HPDE6-E6E7 (cell line): ENCODE measurements at regions not wholly inside any gene's neighbourhood (a gene's known extent, or its start where the extent isn't known, plus 50 kb on each side); places are given as distances from the start of the nearest gene placed in this dataset.

Experiments
- DNase-seq: peaks from one replicate; pipeline ENCODE4 v3.0.0; 2011; ENCODE audit warnings: missing footprints; ENCODE audit errors: extremely low spot score

DNA sequence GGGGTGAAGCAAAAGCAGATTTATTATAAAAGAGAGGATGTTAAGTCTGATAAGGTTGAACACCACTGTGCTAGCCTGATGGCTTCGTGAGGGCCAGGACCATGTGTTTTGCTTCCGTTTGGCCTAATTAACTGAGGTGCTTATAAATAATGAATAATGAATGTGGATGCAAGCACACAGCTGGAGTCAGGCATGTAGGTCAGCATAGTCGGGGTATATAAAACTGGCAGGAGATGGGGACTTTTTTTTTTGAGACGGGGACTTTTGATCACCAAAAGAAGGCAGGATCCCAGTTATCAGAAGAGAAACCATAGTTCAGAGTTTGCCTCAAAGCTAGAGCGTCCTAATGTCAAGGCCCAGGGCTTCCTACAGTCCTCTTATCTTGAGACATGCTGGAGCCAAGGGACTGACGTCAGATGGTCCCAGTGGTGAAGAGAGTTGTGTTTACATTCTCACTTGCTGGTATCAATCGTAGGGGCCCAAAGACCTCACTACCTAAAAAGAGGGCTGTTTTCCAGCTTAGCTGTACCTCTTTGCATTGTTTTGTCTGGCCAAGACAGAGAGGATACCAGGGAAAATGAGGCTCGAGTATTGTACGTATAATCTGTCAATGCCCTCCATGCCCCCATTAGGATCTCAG is 50.4 kb downstream of the RTL9 start:
- no peak for DNase-seq

DNA sequence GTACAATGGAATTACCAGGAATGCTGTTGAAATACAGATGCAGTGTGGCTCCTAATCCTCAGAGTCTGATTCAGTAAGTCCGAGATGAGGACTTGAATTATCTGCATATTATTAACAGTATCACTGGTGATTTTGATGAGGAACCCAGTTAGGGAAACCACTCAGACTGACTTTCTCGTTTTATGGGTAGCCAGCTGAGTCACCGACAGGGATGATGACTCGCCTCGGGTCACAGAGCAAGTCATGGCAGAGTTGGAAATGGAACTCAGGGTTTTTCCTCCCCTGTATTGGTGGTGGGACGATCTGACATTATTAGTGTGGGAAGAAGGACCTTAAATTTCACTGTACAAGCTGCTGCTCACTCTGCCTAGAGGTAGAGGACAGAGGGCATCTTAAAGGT is 51.3 kb downstream of the RTL9 start:
- DNase-seq = peak; percentile 54

DNA sequence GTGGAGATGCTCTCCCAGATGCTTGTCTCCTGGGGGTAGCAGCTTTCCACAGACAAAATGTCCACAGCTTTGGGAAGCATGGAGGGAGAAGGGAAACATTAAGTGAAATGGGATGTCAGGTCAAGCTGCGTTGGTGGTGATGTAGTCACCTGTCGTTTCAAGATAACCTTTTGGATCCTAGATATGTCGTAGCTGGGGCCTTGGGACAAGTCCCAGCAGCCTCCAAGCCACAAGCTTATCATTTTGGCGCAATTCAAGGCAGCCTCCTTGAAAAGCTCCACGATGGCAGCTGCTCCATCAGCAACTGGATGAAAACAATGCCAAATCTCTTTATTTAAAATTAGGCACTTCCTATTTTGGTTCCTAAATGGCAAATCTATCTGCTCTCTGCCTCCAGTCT is 52.0 kb downstream of the RTL9 start:
- no peak for DNase-seq

DNA sequence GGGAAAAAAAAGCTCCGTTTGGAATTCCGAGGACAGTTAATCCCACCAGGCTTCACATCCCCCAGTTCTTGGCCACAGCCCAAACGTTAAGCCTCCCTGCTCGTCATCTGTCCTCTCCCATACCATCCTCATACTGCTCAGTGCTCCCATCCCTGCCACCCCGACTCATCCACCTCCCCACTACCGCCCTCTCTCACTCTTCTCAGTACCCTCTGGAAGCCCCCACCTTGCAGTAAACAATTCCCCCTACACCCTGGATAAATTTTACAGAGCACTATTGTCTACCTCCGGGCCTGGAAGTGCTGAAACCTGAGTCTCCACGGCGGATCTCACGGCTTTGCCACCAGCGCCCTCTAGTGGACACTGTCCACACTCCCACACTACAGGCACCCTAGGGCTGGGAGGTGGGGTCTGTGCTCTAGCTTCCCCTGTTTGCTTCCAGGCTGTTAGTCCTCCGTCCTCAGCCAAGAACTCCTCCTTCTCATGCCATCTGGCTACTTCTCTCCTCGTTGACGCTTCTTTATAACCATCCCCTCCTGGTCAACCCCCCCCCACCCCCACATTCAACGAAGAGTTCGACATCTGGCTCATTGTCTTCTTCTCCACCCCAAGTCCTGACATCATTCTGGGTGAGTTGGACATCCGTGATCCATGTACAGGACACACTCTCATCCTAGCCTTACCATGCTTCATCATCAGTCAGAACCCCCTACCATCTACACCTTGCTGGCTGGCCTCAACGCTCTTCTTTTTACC is 54.5 kb downstream of the RTL9 start:
- DNase-seq = peak; percentile 63

DNA sequence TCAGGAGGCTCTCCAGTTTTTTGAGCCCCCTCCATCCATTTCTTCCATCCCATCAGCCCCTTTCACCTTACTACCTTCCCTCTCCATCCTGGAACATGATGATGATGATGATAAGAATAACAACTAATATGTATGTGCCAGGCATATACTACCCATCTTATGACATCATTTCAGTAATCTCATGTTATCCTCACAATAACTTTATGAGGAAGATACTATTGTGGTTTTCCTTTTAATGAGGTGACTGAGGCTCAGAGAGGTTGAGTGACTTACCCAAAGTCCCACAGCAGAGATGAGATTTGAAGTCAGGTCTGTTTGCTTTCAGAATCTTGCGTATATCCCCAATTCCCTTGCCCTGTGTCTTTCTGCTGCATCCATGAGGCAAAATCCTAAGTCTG is 55.1 kb downstream of the RTL9 start:
- no peak for DNase-seq

DNA sequence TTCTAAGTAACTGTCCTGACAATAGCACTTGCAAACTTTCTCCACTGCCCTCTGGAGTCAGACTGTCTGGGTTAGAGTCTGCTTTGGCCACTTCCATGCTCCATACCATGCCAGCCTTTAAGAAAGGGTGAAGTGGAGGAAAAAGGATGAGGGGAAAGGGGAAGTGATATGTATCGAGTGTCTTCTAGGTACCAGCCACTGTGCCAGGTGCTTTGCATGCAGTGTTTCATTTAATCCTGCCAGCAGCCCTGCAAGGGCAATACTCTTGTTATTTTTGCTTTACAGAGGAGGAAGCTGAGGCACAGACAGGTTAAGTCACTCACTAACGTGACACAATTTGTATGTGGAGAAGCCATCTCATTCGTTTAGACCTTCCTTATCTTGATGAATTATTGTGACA is 55.6 kb downstream of the RTL9 start:
- no peak for DNase-seq

DNA sequence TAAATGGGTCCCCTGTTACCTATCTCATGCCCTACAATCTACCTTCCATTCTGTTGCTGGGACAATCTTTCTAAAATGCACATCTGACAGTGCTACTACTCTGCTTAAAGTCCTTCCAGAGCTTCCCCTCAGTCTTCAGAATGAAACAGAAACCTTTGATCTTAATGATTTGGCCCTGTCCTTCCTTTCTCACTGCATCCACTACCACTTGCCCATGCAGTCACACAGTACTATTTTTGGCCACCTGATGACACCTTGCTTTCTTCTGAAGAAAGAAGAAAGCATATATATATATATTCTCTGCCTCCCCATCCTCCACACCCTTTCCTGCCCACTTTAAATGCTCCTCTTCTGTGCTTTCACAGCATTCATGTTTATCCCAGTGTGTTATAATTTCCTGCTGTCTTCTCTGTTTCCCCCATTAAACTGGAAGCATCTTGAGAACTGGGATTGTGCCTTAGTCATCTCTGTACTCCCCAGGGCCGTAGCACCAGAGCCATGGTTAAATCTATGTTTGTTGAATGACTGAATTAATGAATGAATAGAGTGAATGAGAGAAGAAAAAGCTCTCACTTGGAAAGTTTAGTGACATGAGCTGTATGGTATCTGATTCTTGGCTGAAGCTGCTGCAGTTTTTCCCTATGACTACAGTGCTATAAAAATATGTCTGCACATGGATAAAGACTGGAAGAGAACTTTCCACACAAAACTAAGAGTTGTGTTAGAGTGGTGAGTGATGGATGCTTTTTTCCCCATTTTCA is 56.2 kb downstream of the RTL9 start:
- DNase-seq = no peak

DNA sequence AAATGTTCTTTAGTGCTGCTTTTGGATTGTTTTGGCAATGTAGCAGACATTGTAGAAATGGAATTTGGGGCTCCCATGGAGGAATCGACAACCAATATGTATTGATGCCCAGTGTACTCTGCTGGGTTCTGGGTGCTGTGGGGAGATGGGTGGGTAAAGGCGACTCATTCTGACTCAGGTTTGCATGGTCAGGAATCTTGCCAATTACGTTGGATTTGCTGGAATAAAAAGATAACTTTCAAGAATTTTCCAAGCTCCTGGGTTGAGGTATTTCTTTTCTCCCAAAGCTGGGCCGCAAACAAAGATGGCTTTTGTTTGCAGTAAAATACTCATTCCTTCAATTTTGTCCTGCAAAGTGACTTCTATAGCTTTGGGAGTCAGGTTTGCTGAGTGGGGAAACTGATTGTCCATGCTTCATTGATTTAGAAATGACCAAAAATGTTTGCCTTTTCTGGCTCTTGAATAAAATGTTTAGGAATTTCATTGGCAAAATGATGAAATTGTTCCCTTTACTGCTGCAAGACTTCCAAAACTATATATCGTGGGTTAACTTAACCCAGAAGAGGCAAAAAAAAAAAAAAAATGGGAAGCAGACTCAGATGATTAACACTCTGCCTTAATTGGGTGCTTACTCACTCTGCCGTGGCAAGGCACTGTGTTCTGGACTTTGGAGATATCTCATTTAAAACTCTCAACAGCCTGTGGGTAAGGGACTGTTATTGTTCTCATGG is 57.0 kb downstream of the RTL9 start:
- DNase-seq = no peak

DNA sequence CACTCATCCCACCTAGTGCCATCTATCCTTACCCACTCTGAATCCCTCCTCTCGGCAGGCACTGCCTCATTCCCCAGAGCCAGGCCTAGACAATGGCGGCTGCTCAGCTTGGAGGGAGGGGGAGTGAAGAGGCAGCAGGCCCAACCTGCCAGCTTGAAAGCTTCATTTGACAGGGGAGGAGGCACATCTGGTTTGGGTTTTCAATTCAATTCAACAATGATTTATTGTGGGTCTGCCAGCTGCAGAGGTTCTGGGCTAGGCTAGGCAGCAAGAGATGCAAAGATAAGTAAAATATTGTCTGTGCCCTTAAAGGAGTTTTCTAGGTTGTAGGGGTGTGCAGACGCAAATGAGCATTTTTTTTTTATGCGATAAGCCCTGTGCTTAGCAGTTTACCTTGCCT is 58.5 kb downstream of the RTL9 start:
- DNase-seq = no peak

DNA sequence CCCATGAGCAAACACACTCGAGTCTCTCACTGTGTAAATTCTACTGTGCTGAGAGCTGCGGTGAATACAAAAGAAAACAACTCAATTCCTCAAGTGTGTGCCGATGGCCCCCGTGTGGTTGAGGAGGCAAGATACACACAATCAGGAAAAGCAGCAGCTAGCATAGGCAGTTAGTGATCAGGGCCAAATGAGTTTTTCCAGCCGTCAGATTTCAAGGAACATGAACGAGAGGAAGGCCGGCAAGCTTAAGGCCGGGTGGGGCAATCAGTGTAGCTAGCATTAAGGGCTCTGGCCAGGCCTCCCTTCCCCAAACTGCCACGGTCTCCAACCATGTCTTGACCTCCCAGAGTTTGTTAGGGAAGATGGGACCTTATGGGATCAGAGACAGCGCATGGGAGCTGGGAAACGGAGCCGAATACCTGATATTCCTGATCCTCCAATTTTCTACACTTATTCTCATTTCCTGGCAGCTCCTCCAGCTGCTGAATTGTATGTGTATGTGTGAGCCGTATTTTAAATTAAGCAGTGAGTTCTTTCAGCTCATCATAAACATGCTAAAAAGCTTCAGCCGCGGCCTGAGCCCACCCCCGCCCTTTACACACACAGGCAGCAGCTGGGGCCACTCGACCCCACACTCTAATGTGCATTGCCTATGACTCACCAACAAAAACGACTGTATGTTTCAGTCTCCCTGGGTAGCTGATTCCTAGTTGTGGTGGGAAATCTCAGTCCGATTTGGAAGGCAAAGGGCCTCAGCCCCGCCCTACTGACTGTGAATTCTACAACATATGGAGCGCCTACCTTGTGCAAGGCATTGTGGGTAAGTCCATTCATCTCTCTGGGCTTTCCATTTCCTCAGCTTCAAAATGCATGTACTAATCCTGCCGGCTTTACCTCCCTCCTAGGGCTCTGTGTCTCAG is 59.9 kb downstream of the RTL9 start:
- DNase-seq = peak; percentile 42

DNA sequence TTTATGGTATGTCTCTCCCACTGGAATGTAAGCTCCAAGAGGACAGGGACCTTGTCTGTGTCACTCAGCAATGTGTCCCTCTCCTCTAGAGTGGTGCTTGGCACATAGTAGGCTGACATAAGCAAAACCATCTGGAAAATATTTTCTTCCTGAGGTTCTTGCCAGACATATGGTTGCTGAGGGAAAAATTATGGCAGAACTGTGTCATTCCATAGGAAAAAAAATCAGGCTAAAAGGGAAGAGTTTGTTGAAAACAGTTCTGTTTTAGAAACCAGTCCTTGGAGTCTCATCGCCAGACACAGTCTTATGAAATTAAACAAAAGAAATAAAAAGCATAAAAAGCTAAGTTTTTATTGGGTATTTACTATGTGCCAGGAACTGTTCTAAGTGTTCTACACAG is 60.9 kb downstream of the RTL9 start:
- no peak for DNase-seq

DNA sequence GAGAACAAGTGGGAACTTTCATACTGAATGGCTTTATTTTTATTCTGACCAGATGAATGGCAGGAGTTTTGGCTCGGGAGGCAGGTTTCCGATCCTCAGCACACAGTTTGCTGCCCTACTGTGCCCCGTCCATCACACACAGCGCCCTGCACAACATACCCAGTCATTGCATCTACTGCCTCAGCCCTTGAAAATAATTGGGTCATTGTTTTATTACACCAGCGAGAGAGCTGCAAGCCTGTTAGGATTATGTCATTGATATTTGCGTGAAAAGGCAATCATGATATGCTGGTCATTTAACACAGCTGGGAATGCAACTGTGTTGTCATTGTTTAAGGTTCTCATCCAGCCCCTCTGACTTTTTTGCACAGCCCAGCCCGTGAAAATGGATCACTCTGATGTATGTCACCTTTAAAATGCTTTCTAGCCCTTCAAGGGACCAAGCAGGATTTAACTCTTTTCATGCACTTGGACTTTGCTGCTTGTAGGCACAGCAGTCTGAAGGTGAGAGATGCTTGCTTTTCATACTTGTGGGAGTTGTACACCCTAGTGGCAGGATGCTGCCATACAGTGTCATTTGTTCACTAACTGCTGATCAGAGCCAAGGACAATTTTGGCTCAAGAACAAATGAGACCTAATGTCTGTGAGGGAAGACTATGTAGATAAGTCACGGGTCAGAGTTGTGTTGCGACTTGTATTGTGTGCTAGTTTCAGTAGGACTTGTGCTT is 62.3 kb downstream of the RTL9 start:
- DNase-seq = no peak

DNA sequence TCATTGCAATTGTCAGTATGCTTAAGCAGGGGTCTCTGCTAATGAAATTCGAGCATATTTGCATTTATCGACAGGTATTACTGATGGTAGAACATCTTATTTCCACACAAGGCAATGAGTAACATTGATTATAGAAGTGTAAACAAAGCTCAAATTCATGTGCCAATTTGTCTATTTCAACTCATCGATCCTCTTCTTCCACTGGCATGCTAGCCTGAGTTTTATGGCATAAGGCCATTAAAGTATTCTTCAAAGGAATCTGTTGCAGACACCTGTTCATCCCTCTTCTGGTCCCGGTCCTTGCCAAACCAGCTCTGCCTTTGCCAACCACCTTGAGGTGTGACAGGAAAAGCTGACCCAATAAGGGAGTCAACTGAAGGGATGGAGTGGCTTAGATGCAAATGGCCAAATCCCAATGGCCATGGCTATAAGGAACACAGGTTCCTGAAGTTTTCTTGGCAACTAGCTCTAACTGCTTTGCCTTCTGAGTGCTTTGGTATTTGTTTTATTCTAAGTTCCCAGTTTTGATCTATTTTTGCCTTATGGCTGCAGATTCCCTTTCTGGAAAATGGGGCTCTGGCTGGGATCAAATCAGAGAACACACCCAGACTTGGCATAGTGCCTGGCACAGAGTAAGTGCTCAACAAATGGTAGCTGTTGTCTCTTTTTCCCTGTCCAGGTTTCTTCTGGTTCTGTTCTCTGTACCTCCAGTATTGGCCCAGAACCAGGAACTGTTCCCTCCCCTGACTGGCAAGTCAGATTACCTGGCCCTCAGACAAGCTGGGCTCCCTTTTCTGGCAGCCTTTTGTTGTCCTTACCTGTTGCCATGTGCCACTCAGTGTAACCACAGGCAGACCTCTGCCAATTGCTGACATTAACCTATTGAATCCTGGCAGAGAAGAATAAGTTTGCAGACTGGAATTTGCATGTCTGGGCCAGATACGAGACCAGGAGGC is 63.1 kb downstream of the RTL9 start:
- no peak for DNase-seq

DNA sequence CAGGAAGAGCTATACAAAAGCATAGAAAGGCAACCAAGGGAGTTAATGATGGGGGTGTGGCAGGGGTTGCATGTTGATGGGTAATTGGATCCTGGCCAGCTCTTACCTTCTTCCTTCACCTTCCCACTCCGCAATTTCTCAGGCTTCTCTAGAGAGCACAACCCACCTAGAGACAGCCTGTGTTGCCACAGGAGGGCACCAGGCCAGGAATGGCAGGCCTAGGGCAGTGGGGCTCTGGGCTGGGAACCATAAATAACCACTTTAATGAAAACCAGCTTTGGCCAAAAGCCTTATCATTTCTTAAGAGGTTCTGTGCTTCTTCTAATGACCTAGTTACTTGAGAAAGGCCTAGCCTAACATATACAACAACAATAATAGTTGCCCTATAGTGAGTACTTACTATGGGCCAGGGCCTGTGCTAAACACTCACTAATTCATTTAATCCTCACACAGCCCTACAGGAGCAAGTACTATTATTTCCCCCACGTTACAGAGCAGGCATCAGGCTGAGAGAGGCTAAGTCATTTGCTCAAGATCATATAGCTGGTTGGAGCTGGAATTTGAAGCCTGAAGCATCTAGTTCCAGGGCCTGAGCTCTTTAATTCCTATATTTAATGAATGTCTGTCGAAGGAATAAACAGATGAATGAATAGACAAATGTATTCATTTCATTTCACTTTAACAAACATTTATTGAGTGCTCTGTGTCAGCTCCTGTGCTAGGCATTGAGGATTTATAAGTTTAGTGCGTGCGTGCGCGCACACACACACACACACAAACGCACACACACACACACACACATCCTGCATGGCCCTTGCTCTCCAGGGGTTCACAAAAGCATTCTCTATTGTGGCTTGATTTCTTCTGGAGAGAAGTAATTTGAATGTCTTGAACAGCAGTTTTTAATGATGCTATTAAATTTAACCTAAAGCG is 66.8 kb downstream of the RTL9 start:
- DNase-seq = no peak

DNA sequence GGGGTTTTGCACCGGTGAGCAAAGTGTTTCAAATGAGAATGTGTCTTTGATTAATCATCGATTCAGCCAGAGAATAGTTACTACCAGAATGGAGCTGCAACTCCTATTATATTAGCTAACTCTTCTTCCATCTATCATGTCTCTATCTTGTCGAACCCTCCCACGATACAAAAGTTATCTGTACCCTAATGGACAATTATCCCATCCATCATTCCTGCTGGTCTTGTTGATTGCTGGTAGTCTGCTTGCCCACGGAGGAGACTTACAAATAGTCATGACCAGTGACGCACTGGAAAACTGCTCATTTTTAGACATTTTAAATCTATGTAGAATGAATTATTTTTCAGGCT is 67.5 kb downstream of the RTL9 start:
- DNase-seq = no peak

DNA sequence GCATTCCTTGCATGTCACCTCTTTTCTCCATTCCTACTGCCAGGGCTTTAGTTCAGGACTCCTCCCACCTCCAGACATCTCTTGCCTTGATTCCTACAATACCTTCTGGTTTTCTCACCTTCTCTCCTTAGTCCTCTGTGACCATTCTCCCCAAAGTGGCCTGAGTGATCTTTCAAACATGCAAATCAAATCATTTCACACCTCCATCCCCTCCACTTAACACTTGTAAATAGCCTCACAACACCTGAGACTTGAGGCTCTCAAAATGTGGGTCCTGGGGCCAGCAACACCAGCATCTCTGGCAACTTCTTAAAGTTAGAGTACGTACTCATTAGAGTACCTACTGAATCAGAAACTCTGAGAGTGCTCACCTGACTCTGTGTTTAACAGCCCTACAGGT is 68.4 kb downstream of the RTL9 start:
- no peak for DNase-seq

DNA sequence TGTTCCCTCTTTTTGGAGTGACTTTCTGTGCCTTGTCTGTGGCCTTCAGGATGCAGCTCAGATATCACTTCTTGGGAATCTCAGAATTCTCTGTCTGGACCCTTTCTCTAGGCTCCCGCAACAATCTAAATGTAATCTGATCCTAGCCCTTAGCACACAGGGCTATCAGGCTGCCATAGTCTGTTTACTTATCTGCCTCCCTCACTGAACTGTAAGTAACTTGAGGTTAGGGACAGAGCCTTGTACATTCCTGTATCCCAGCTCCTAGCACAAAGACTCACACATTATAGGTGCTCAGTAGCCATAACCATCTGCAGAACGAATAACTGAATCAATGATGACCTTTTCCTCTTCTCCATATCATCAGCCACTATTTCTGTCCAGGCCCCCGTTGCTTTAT is 69.5 kb downstream of the RTL9 start:
- DNase-seq = no peak
